GM12878 (cell line): ENCODE measurements at regions not wholly inside any gene's neighbourhood (a gene's known extent, or its start where the extent isn't known, plus 50 kb on each side); places are given as distances from the start of the nearest gene placed in this dataset.

Source experiments
- ATAC-seq: fragments of 200-7000 bp; cut with Tn5 transposase; 3 replicates; pipeline ENCODE4 v1.9.1; 2020; ENCODE audit warnings: mild to moderate bottlenecking, moderate library complexity
- BruUV-seq: library from RNA; stranded (reverse); fragments of 400-500 nt; replicated peaks from 2 replicates; lab custom pipeline; 2021; lab: Mats Ljungman, UMichigan
- CTCF ChIA-PET: fragments of 300-600 bp; sonication (Branson Sonifier 250); formaldehyde crosslinking; extraction: SDS; loops from one replicate; lab custom pipeline; 2021; ENCODE audit warnings: inconsistent platforms; lab: Yijun Ruan, JAX
- POLR2A ChIA-PET: fragments of 350-600 bp; formaldehyde crosslinking; extraction: SDS; loops from one replicate; lab custom pipeline; 2021; ENCODE audit warnings: inconsistent platforms; lab: Charles Lee
- RAD21 ChIA-PET: fragments of 300-600 bp; sonication (Branson Sonifier 250); formaldehyde crosslinking; loops from one replicate; lab custom pipeline; 2023; ENCODE audit warnings: antibody characterized with exemption; ENCODE audit not compliant: unreplicated experiment; lab: Charles Lee
- SMC1A ChIA-PET: fragments of 300-600 bp; sonication (Branson Sonifier 250); formaldehyde crosslinking; loops from one replicate; lab custom pipeline; 2023; ENCODE audit not compliant: unreplicated experiment, uncharacterized antibody; lab: Charles Lee
- DNase-seq: peaks from one replicate; pipeline ENCODE4 v3.0.0-alpha.2; 2011; ENCODE audit warnings: low read depth, low spot score
- FAIRE-seq: peaks from 3 replicates; lab custom pipeline; 2011; peaks lifted over from hg19 to GRCh38; lab: Jason Lieb, UNC
- H2AFZ ChIP-seq: 2 replicates; pipeline ENCODE4 v1.6.0; 2011; ENCODE audit warnings: low read depth, low read length, control low read depth; ENCODE audit not compliant: control insufficient read depth
- H3K27ac ChIP-seq: 2 replicates; pipeline ENCODE4 v1.5.1; 2011; ENCODE audit warnings: control low read depth; ENCODE audit not compliant: control insufficient read depth, insufficient read depth
- H3K27me3 ChIP-seq, 2 experiments: replicated peaks in 1 of 2; 2 replicates each; pipeline versions ENCODE4 v1.6.0 to v1.6.1; 2011; ENCODE audit warnings: low read length in 1 of 2; ENCODE audit not compliant: control insufficient read depth in 2 of 2, insufficient read depth in 2 of 2
- H3K36me3 ChIP-seq, 2 experiments: 2 replicates each; pipeline ENCODE4 v1.5.1; 2011; ENCODE audit warnings: low read length in 1 of 2; ENCODE audit not compliant: control insufficient read depth in 2 of 2, insufficient read depth in 2 of 2
- H3K4me1 ChIP-seq: 2 replicates; pipeline ENCODE4 v1.6.1; 2011; ENCODE audit warnings: mild to moderate bottlenecking, low read length, moderate library complexity, mixed read lengths; ENCODE audit not compliant: control insufficient read depth, insufficient read depth
- H3K4me2 ChIP-seq: 2 replicates; pipeline ENCODE4 v1.6.0; 2011; ENCODE audit warnings: control low read depth; ENCODE audit not compliant: control insufficient read depth, insufficient read depth
- H3K4me3 ChIP-seq: fragments of 200-600 bp; sonication (generic); 2 replicates; pipeline ENCODE4 v1.5.1; 2016
- H3K79me2 ChIP-seq: 2 replicates; pipeline ENCODE4 v1.6.0; 2011; ENCODE audit warnings: low read length; ENCODE audit not compliant: control insufficient read depth, insufficient read depth
- H3K9ac ChIP-seq: 2 replicates; pipeline ENCODE4 v1.8.0; 2011; ENCODE audit warnings: low read length, control low read depth, mixed read lengths; ENCODE audit not compliant: control insufficient read depth, insufficient read depth
- H3K9me3 ChIP-seq: replicated peaks from 3 replicates; pipeline ENCODE4 v1.5.1; 2011; ENCODE audit warnings: mild to moderate bottlenecking, low read length; ENCODE audit not compliant: control insufficient read depth, insufficient read depth
- H4K20me1 ChIP-seq: 2 replicates; pipeline ENCODE4 v1.6.0; 2011; ENCODE audit not compliant: control insufficient read depth, insufficient read depth
- E2F4 ChIP-seq: IDR thresholded peaks from 2 replicates; pipeline ENCODE4 v1.6.1; 2012; ENCODE audit warnings: low read depth, low read length, improper control_type of control experiment
- HSF1 ChIP-seq: fragments of 150-350 bp; IDR thresholded peaks from 2 replicates; pipeline ENCODE4 v1.6.1; 2014; ENCODE audit warnings: mild to moderate bottlenecking, low read depth, low read length
- POLR2AphosphoS5 ChIP-seq: IDR thresholded peaks from 2 replicates; pipeline ENCODE4 v1.6.1; 2011; ENCODE audit warnings: mild to moderate bottlenecking, low read length, inconsistent platforms
- ZNF24 ChIP-seq: fragments of 450-650 bp; IDR thresholded peaks from 2 replicates; pipeline ENCODE4 v1.6.1; 2017; ENCODE audit warnings: antibody characterized with exemption, mild to moderate bottlenecking
- WGBS: methylation state at CpG from one replicate; pipeline ENCODE4 v1.1.6; 2016; ENCODE audit warnings: low lambda C conversion rate; ENCODE audit not compliant: insufficient replicate concordance, insufficient coverage; ENCODE audit errors: missing lambda C conversion rate; 5-methylcytosine and 5-hydroxymethylcytosine counted together
- in situ Hi-C: fragments of 300-500 bp; cut with MboI; formaldehyde crosslinking; loops from 9 replicates; pipeline ENCODE4 v1.14.3; 2018; ENCODE audit warnings: mixed read lengths
- intact Hi-C: fragments of 100-400 bp; cut with micrococcal nuclease; formaldehyde crosslinking; loops from one replicate; pipeline ENCODE4 v1.14.2; 2022; ENCODE audit not compliant: unreplicated experiment
- TF ChIP-seq, protein P1 (sequence below): fragments of 450-650 bp; IDR thresholded peaks from 2 replicates; pipeline ENCODE4 v1.6.1; 2017; ENCODE audit warnings: low read depth, mild to moderate bottlenecking, moderate library complexity

GRCh38 chr10:25084447-25084846 lies 68.0 kb downstream of the THNSL1 start:
- WGBS = 86% methylated on average over 3 of the region's 3 CpGs

More at GRCh38 chr10:25084447-25084846, 68.0 kb downstream of the THNSL1 start:
- no peaks in the 10 kb centered on the region for H3K4me1 ChIP-seq
- TF ChIP-seq POLR2AphosphoS5 (no peak), HSF1 (no peak), E2F4 (no peak), ZNF24 (peak; percentile 69; the same call in 1 of the 2 replicates)
- TF ChIP-seq, protein P1, sequence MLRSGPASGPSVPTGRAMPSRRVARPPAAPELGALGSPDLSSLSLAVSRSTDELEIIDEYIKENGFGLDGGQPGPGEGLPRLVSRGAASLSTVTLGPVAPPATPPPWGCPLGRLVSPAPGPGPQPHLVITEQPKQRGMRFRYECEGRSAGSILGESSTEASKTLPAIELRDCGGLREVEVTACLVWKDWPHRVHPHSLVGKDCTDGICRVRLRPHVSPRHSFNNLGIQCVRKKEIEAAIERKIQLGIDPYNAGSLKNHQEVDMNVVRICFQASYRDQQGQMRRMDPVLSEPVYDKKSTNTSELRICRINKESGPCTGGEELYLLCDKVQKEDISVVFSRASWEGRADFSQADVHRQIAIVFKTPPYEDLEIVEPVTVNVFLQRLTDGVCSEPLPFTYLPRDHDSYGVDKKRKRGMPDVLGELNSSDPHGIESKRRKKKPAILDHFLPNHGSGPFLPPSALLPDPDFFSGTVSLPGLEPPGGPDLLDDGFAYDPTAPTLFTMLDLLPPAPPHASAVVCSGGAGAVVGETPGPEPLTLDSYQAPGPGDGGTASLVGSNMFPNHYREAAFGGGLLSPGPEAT = no peak
- in situ Hi-C loops = no loop called here
- DNase-seq (no peak), ATAC-seq (no peak), FAIRE-seq (no peak)
- intact Hi-C loops = loop anchor here (5.0 kb wide), 2 partner anchors 137 to 362 kb away; partner anchors contain the start of gene ARHGAP21
- H3K9ac ChIP-seq = no peak overlapping the region
- no peaks in the 10 kb centered on the region for H3K36me3 ChIP-seq
- H2AFZ ChIP-seq = no peak overlapping the region
- no peak overlapping the region for H3K4me2 ChIP-seq
- ChIA-PET POLR2A (no interaction called here), RAD21 (no interaction called here), CTCF (interaction anchor here (6.2 kb wide), 1 partner anchor 468 kb away, joined by 110 read pairs; no protein-coding TSS in a partner anchor), SMC1A (interaction anchor here (1.0 to 1.2 kb wide), 3 partner anchors 9 to 386 kb away, joined by 3 to 4 read pairs (median 3); no protein-coding TSS in a partner anchor)
- H4K20me1 ChIP-seq = no peaks in the 10 kb centered on the region
- no peaks in the 10 kb centered on the region for H3K79me2 ChIP-seq
- no peaks in the 10 kb centered on the region for H3K9me3 ChIP-seq
- no peak overlapping the region for H3K27ac ChIP-seq
- H3K4me3 ChIP-seq = no peak overlapping the region
- H3K27me3 ChIP-seq = no peaks in the 10 kb centered on the region; a peak in 1 of 4 replicates
- BruUV-seq = no TSS peak
